ENCODE measurements at regions not wholly inside any gene's neighbourhood (a gene's known extent, or its start where the extent isn't known, plus 50 kb on each side); places are given as distances from the start of the nearest gene placed in this dataset.

- no peak overlapping the region for H3K4me3 Mint-ChIP-seq
- TF ChIP-seq CTCF (conservative IDR thresholded peaks at IDR 0.05) = no peak
These were observed 199.7 kb upstream of the HMGA2 start for GRCh38 chr12:65624554-65625086.

GRCh38 chr12:65628061-65628460, 196.2 kb upstream of the HMGA2 start:
- Mint-ChIP-seq H3K36me3 (ENCODE audit: low read depth) (no peaks in the 10 kb centered on the region), H3K4me3 (no peak overlapping the region), H3K9me3 (no peaks in the 10 kb centered on the region), H3K4me1 (peaks cover 15% of the 10 kb centered on the region), H3K27me3 (ENCODE audit: low read depth) (no peaks in the 10 kb centered on the region), H3K27ac (ENCODE audit: unreplicated experiment) (no peak overlapping the region)
- no peak for TF ChIP-seq CTCF (conservative IDR thresholded peaks at IDR 0.05)
- DNase-seq (ENCODE audit: low read depth, low spot score) = no peak

More at GRCh38 chr12:65624554-65625086, 199.7 kb upstream of the HMGA2 start:
- H3K36me3 Mint-ChIP-seq (ENCODE audit: low read depth) = no peaks in the 10 kb centered on the region
- no peaks in the 10 kb centered on the region for H3K4me1 Mint-ChIP-seq
- H3K9me3 Mint-ChIP-seq = no peaks in the 10 kb centered on the region
- H3K27me3 Mint-ChIP-seq (ENCODE audit: low read depth) = no peaks in the 10 kb centered on the region
- no peak overlapping the region for H3K27ac Mint-ChIP-seq (ENCODE audit: unreplicated experiment)
- DNase-seq (ENCODE audit: low read depth, low spot score) = no peak

GRCh38 chr12:65630555-65630954, 193.7 kb upstream of the HMGA2 start:
- Mint-ChIP-seq H3K4me1 (peaks cover 15% of the 10 kb centered on the region), H3K27me3 (ENCODE audit: low read depth) (no peaks in the 10 kb centered on the region), H3K9me3 (no peaks in the 10 kb centered on the region), H3K36me3 (ENCODE audit: low read depth) (no peaks in the 10 kb centered on the region), H3K4me3 (no peak overlapping the region), H3K27ac (ENCODE audit: unreplicated experiment) (no peak overlapping the region)
- DNase-seq (ENCODE audit: low read depth, low spot score) = no peak
- TF ChIP-seq CTCF (conservative IDR thresholded peaks at IDR 0.05) = no peak

- no peak for TF ChIP-seq CTCF (conservative IDR thresholded peaks at IDR 0.05)
- Mint-ChIP-seq H3K27ac (ENCODE audit: unreplicated experiment) (no peak overlapping the region), H3K4me3 (peak overlapping the region; percentile 0), H3K36me3 (ENCODE audit: low read depth) (no peaks in the 10 kb centered on the region), H3K9me3 (no peaks in the 10 kb centered on the region), H3K27me3 (ENCODE audit: low read depth) (no peaks in the 10 kb centered on the region), H3K4me1 (peaks cover 15% of the 10 kb centered on the region)
- no peak for DNase-seq (ENCODE audit: low read depth, low spot score)
These were observed 192.6 kb upstream of the HMGA2 start for GRCh38 chr12:65631621-65632111.

GRCh38 chr12:65632131-65632855, 192.0 kb upstream of the HMGA2 start:
- no peak for TF ChIP-seq CTCF (conservative IDR thresholded peaks at IDR 0.05)
- Mint-ChIP-seq H3K27me3 (ENCODE audit: low read depth) (no peaks in the 10 kb centered on the region), H3K27ac (ENCODE audit: unreplicated experiment) (peak overlapping the region; percentile 90), H3K9me3 (no peaks in the 10 kb centered on the region), H3K36me3 (ENCODE audit: low read depth) (no peaks in the 10 kb centered on the region), H3K4me3 (no peak overlapping the region), H3K4me1 (peaks cover 15% of the 10 kb centered on the region)
- no peak for DNase-seq (ENCODE audit: low read depth, low spot score)

All from neural crest cell (in vitro differentiated cells).